ENCODE measurements at regions not wholly inside any gene's neighbourhood (a gene's known extent, or its start where the extent isn't known, plus 50 kb on each side); places are given as distances from the start of the nearest gene placed in this dataset.

DNA sequence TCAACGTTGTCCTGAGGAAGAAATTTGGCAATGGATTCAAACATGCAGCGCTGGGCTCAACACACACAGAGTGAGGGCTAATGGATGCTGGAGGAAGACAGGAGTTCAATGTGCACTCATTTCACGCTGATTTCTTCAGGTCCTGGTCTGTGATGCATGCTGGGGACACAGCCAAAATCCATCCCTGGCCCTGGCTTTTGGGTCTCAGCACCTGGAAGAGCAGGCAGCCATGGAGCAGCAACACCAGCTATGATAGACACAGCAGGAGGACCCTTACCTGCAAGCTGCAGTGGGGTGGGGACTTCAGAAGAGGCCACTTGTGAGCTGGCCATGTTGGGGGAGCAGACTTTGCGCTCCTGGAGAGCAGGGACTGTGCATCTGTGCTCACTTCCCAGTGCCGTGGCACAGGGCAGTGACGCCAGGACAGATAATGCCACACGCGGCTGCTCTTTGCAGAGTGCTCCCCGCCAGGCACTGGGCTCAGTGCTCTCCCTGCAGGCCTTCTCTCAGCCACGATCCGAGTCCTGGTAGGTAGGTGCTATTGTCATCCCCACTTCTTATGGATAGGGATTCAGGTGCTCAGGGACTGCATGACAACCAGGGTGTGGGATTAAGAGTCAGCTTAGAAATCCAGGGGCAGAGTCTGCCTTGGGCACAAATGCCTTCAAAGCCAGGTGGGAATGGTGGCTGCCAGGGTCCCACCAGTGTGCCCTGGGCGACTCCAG lies 138.8 kb upstream of the UNC5B start:
- Histone ChIP-seq H3K9me3 (ENCODE audit: control insufficient read depth in 1 of 2, low read length in 2 of 2) (no peaks in the 10 kb centered on the region), H3K36me3 (ENCODE audit: control insufficient read depth in 1 of 2, insufficient read depth in 2 of 2, low read length in 2 of 2) (no peaks in the 10 kb centered on the region), H3K27ac (ENCODE audit: low read depth, low read length) (no peak overlapping the region), H3K4me1 (ENCODE audit: control insufficient read depth in 1 of 2, insufficient read depth in 2 of 2, low read length in 2 of 2) (no peaks in the 10 kb centered on the region), H3K4me3 (ENCODE audit: low read depth in 1 of 2, low read length in 2 of 2) (no peak overlapping the region), H3K27me3 (ENCODE audit: control insufficient read depth in 1 of 2, insufficient read depth in 2 of 2, low read length in 2 of 2) (peaks cover 0 to 5% of the 10 kb centered on the region in 2 donors), H3K9ac (ENCODE audit: low read depth in 1 of 2, low read length in 2 of 2) (no peak overlapping the region)

- no peak overlapping the region for H3K27ac ChIP-seq (ENCODE audit: low read depth, low read length)
- no peak overlapping the region for H3K4me3 ChIP-seq (ENCODE audit: low read depth in 1 of 2, low read length in 2 of 2)
- H3K9me3 ChIP-seq (ENCODE audit: control insufficient read depth in 1 of 2, low read length in 2 of 2): no peaks in the 10 kb centered on the region
- H3K27me3 ChIP-seq (ENCODE audit: control insufficient read depth in 1 of 2, insufficient read depth in 2 of 2, low read length in 2 of 2): peaks cover 0 to 5% of the 10 kb centered on the region in 2 donors
- H3K4me1 ChIP-seq (ENCODE audit: control insufficient read depth in 1 of 2, insufficient read depth in 2 of 2, low read length in 2 of 2): no peaks in the 10 kb centered on the region
- no peaks in the 10 kb centered on the region for H3K36me3 ChIP-seq (ENCODE audit: control insufficient read depth in 1 of 2, insufficient read depth in 2 of 2, low read length in 2 of 2)
- H3K9ac ChIP-seq (ENCODE audit: low read depth in 1 of 2, low read length in 2 of 2): no peak overlapping the region
These were observed 138.1 kb upstream of the UNC5B start for GRCh38 chr10:71074176-71074755.

DNA sequence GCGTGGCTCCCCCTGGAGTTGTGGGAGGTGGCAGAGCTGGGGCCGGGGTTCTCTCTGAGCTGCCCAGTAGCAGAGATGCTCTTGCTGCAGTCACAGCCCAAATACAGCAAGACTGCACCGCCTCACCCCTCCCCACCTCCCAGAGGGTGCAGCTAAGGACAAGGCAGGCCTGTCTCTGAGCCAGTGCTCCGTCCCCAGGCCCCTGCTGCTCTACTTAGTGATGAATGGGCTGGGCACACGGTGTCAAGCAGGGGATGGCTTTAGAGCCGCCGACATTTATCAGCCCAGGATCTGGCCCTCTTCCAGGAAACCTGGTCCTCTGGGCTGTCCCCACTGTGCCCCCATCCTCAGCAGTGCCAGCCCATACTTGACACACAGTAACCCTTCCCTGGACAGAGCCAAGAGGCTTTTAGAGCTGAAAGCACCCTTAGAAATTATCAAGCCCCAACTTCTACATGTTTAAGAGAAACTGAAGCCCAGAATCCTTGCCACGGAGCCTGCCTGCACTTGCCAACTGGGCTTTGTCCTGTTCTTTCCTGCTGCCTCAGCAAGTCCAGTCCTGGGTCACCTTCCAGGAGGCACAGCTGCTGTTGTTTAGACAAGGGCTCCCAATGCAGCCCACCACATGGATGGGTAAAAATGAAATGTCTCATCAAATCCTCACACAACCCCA lies 137.1 kb upstream of the UNC5B start:
- H3K4me1 ChIP-seq (ENCODE audit: control insufficient read depth in 1 of 2, insufficient read depth in 2 of 2, low read length in 2 of 2): no peaks in the 10 kb centered on the region
- H3K27me3 ChIP-seq (ENCODE audit: control insufficient read depth in 1 of 2, insufficient read depth in 2 of 2, low read length in 2 of 2): peaks cover 0 to 5% of the 10 kb centered on the region in 2 donors
- no peaks in the 10 kb centered on the region for H3K9me3 ChIP-seq (ENCODE audit: control insufficient read depth in 1 of 2, low read length in 2 of 2)
- no peak overlapping the region for H3K4me3 ChIP-seq (ENCODE audit: low read depth in 1 of 2, low read length in 2 of 2)
- H3K36me3 ChIP-seq (ENCODE audit: control insufficient read depth in 1 of 2, insufficient read depth in 2 of 2, low read length in 2 of 2): no peaks in the 10 kb centered on the region
- H3K9ac ChIP-seq (ENCODE audit: low read depth in 1 of 2, low read length in 2 of 2): no peak overlapping the region
- H3K27ac ChIP-seq (ENCODE audit: low read depth, low read length): no peak overlapping the region

DNA sequence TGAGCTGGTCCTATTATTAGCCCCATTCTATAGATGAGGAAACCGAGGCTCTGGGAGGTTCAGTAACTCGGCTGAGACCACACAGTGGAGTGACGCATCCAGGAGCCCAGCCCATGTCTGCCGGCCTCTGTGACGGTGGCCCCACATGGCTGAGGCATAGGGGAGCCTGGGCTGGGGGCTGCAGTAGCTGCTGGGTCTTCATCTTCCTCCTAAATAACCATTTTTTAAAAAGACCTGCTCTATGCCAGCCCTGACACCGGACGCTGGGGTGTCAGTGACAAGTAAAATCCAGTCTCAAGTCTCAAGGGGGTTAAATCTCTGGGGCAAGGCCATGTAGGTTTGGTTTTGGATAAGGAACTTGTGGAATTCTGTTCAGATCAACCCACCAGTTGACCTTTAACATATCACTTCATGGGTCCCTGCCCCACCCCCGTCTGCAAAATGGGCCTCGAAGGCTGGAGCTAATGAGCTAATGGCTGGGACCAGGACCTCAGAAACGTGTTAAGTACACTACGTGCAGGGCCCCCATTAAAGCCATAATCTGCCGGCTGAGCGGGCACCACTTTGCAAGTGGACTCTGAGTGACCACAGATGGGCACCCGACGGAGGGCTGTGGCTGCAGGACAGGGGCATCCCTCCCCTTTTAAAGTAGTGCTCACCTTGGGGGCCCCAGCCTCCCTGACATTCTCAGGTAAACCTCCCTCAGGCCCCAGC lies 136.5 kb upstream of the UNC5B start:
- no peak overlapping the region for H3K9ac ChIP-seq (ENCODE audit: low read depth in 1 of 2, low read length in 2 of 2)
- H3K36me3 ChIP-seq (ENCODE audit: control insufficient read depth in 1 of 2, insufficient read depth in 2 of 2, low read length in 2 of 2): no peaks in the 10 kb centered on the region
- H3K27ac ChIP-seq (ENCODE audit: low read depth, low read length): no peak overlapping the region
- peaks cover 0 to 5% of the 10 kb centered on the region in 2 donors for H3K27me3 ChIP-seq (ENCODE audit: control insufficient read depth in 1 of 2, insufficient read depth in 2 of 2, low read length in 2 of 2)
- no peak overlapping the region for H3K4me3 ChIP-seq (ENCODE audit: low read depth in 1 of 2, low read length in 2 of 2)
- H3K9me3 ChIP-seq (ENCODE audit: control insufficient read depth in 1 of 2, low read length in 2 of 2): no peaks in the 10 kb centered on the region
- H3K4me1 ChIP-seq (ENCODE audit: control insufficient read depth in 1 of 2, insufficient read depth in 2 of 2, low read length in 2 of 2): no peaks in the 10 kb centered on the region

DNA sequence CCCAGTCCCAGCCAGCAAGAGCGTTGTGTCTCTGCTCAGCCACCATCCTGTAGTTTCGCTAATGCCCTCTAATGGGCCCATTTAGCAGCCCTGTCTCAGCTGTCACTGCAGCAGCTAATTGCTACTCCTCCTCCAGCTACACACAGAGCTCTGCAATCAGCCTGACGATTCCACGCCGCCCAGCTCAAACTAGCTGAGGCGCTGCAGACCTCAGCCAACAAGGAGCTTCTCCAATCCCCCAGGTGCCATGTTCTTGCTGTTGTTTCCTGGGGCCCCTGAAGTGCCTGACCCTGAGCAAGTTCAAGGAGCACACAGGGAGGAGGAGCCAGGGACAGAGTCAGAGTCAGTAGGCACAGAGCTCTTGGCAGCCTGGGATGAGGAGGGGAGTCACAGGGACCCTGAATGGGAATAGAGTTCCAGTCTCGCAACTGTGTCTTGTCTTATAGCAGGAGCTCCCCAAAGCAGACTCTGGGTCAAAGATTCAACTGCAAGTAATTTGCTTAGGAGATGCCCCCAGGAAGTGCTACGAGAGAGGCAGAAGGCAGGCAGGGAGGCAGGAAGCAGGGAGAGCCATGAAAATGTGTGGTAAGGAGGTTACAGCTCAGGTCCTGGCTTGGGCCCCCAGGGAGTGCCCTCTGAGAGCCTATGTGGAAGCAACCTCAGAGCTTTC lies 135.8 kb upstream of the UNC5B start:
- H3K27ac ChIP-seq (ENCODE audit: low read depth, low read length): no peak overlapping the region
- H3K27me3 ChIP-seq (ENCODE audit: control insufficient read depth in 1 of 2, insufficient read depth in 2 of 2, low read length in 2 of 2): peaks cover 0 to 5% of the 10 kb centered on the region in 2 donors
- no peaks in the 10 kb centered on the region for H3K9me3 ChIP-seq (ENCODE audit: control insufficient read depth in 1 of 2, low read length in 2 of 2)
- no peaks in the 10 kb centered on the region for H3K4me1 ChIP-seq (ENCODE audit: control insufficient read depth in 1 of 2, insufficient read depth in 2 of 2, low read length in 2 of 2)
- no peak overlapping the region for H3K4me3 ChIP-seq (ENCODE audit: low read depth in 1 of 2, low read length in 2 of 2)
- H3K9ac ChIP-seq (ENCODE audit: low read depth in 1 of 2, low read length in 2 of 2): no peak overlapping the region
- no peaks in the 10 kb centered on the region for H3K36me3 ChIP-seq (ENCODE audit: control insufficient read depth in 1 of 2, insufficient read depth in 2 of 2, low read length in 2 of 2)

- Histone ChIP-seq H3K36me3 (ENCODE audit: control insufficient read depth in 1 of 2, insufficient read depth in 2 of 2, low read length in 2 of 2) (no peaks in the 10 kb centered on the region), H3K27ac (ENCODE audit: low read depth, low read length) (no peak overlapping the region), H3K4me3 (ENCODE audit: low read depth in 1 of 2, low read length in 2 of 2) (no peak overlapping the region), H3K4me1 (ENCODE audit: control insufficient read depth in 1 of 2, insufficient read depth in 2 of 2, low read length in 2 of 2) (no peaks in the 10 kb centered on the region), H3K27me3 (ENCODE audit: control insufficient read depth in 1 of 2, insufficient read depth in 2 of 2, low read length in 2 of 2) (peaks cover 0 to 5% of the 10 kb centered on the region in 2 donors), H3K9me3 (ENCODE audit: control insufficient read depth in 1 of 2, low read length in 2 of 2) (no peaks in the 10 kb centered on the region), H3K9ac (ENCODE audit: low read depth in 1 of 2, low read length in 2 of 2) (no peak overlapping the region)
These were observed 135.2 kb upstream of the UNC5B start for GRCh38 chr10:71077143-71077581.

- Histone ChIP-seq H3K9ac (ENCODE audit: low read depth in 1 of 2, low read length in 2 of 2) (no peak overlapping the region), H3K27ac (ENCODE audit: low read depth, low read length) (no peak overlapping the region), H3K27me3 (ENCODE audit: control insufficient read depth in 1 of 2, insufficient read depth in 2 of 2, low read length in 2 of 2) (no peaks in the 10 kb centered on the region), H3K9me3 (ENCODE audit: control insufficient read depth in 1 of 2, low read length in 2 of 2) (no peaks in the 10 kb centered on the region), H3K4me3 (ENCODE audit: low read depth in 1 of 2, low read length in 2 of 2) (no peak overlapping the region), H3K36me3 (ENCODE audit: control insufficient read depth in 1 of 2, insufficient read depth in 2 of 2, low read length in 2 of 2) (no peaks in the 10 kb centered on the region), H3K4me1 (ENCODE audit: control insufficient read depth in 1 of 2, insufficient read depth in 2 of 2, low read length in 2 of 2) (no peaks in the 10 kb centered on the region)
These were observed 134.4 kb upstream of the UNC5B start for GRCh38 chr10:71077796-71078453.

DNA sequence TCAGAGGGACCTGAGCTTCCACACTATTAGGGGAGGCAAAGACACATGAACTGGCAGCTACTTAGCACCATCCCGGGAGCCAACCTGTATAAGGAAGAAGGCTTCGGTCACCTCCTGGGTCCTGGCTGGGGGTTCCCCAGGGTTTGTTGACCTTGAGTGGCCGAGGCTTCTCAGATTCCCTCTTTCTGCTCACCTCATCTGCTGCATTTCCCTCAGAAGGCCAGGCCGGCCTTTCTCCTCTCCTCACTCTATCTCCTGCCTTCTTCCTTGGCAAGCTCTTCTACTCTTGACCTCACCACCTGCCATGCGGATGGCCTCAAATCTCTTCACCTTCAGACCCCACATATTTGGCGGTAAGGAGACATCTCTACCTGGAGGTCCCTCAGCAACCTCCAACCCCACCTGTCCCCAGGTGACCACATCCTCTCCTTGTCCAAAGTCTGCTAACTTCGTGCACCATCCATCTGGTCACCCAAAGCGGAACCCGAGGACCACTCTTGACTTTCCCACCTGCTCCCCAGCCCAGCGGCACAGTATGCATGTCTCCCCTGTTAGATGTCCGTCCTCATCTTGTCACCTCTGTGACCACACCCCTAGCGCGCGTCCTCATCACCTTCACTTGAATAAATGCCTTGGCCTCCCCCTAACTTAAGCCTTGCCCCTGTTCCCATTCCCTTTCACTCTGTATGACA lies 133.8 kb upstream of the UNC5B start:
- Histone ChIP-seq H3K9me3 (ENCODE audit: control insufficient read depth in 1 of 2, low read length in 2 of 2) (no peaks in the 10 kb centered on the region), H3K27ac (ENCODE audit: low read depth, low read length) (no peak overlapping the region), H3K36me3 (ENCODE audit: control insufficient read depth in 1 of 2, insufficient read depth in 2 of 2, low read length in 2 of 2) (no peaks in the 10 kb centered on the region), H3K27me3 (ENCODE audit: control insufficient read depth in 1 of 2, insufficient read depth in 2 of 2, low read length in 2 of 2) (no peaks in the 10 kb centered on the region), H3K4me1 (ENCODE audit: control insufficient read depth in 1 of 2, insufficient read depth in 2 of 2, low read length in 2 of 2) (no peaks in the 10 kb centered on the region), H3K9ac (ENCODE audit: low read depth in 1 of 2, low read length in 2 of 2) (no peak overlapping the region), H3K4me3 (ENCODE audit: low read depth in 1 of 2, low read length in 2 of 2) (no peak overlapping the region)

DNA sequence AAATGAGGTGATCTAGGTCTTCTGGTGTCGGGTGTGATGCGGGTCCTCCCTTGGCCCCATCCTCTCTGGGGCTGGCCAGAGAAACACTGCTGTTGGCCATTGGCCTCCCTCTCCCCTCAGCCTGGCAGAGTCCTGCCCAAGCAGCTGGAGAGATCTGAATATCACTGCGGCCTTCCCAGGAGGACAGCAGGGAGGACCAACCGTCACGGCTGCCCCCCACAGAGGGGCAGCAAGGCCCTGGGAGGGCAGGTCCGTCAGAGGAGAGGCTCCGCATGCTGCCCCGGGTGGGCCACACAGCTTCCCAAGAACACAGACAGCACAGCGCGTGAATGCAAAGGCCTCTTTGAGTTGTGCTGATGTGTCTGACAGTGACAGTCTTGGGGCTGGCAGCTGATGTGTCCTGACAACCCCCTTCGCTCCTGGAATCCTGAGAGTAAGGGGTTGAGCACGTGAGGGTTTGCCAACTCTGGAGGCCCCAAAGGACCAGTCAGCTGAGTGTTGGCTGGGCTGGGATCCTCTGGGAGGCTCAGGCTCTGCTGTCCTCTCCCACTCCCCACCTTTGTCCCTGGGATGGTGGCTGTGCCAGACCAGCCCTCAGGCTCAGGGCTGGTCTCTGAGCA lies 132.5 kb upstream of the UNC5B start:
- Histone ChIP-seq H3K27ac (ENCODE audit: low read depth, low read length) (no peak overlapping the region), H3K9ac (ENCODE audit: low read depth in 1 of 2, low read length in 2 of 2) (no peak overlapping the region), H3K36me3 (ENCODE audit: control insufficient read depth in 1 of 2, insufficient read depth in 2 of 2, low read length in 2 of 2) (no peaks in the 10 kb centered on the region), H3K9me3 (ENCODE audit: control insufficient read depth in 1 of 2, low read length in 2 of 2) (no peaks in the 10 kb centered on the region), H3K4me1 (ENCODE audit: control insufficient read depth in 1 of 2, insufficient read depth in 2 of 2, low read length in 2 of 2) (no peaks in the 10 kb centered on the region), H3K27me3 (ENCODE audit: control insufficient read depth in 1 of 2, insufficient read depth in 2 of 2, low read length in 2 of 2) (no peaks in the 10 kb centered on the region), H3K4me3 (ENCODE audit: low read depth in 1 of 2, low read length in 2 of 2) (no peak overlapping the region)

Data from duodenal mucosa (tissue), 2 donors.